ENCODE measurements at regions not wholly inside any gene's neighbourhood (a gene's known extent, or its start where the extent isn't known, plus 50 kb on each side); places are given as distances from the start of the nearest gene placed in this dataset.

- no peak for TF ChIP-seq GTF3A (CRISPR knock-in tag; conservative IDR thresholded peaks at IDR 0.05)
- TF ChIP-seq ZBTB40 (IDR thresholded peaks at IDR 0.05) = no peak
- no peak for TF ChIP-seq ZBTB40 (CRISPR knock-in tag; IDR thresholded peaks at IDR 0.05)
- no peak for TF ChIP-seq NFRKB (IDR thresholded peaks at IDR 0.05)
- TF ChIP-seq ZNF780A (CRISPR knock-in tag; IDR thresholded peaks at IDR 0.05) = no peak
- no peak for TF ChIP-seq ZNF10 (CRISPR knock-in tag; IDR thresholded peaks at IDR 0.05; ENCODE audit: borderline replicate concordance, low read depth)
- TF ChIP-seq SNRNP70 (IDR thresholded peaks at IDR 0.05; ENCODE audit: low read depth, low read length) = no peak
- TF ChIP-seq HMG20B (CRISPR knock-in tag; conservative IDR thresholded peaks at IDR 0.05) = no peak
Observed at GRCh38 chr18:47601581-47602272, 328.7 kb downstream of the SMAD2 start (continued).
